RWPE1 (cell line): ENCODE measurements at regions not wholly inside any gene's neighbourhood (a gene's known extent, or its start where the extent isn't known, plus 50 kb on each side); places are given as distances from the start of the nearest gene placed in this dataset.

Source experiments
- CTCF ChIA-PET: fragments of 350-600 bp; sonication (Branson Sonifier 250); formaldehyde crosslinking; extraction: SDS; loops from one replicate; lab custom pipeline; 2021; lab: Yijun Ruan, JAX
- POLR2A ChIA-PET: fragments of 400-600 bp; formaldehyde crosslinking; extraction: SDS; loops from one replicate; lab custom pipeline; 2020; ENCODE audit warnings: antibody characterized with exemption; ENCODE audit not compliant: low non-redundant PET; lab: Yijun Ruan, JAX
- DNase-seq: peaks from one replicate; pipeline ENCODE4 v3.0.0; 2012; ENCODE audit warnings: low spot score
- H3K27ac ChIP-seq: fragments of 450-650 bp; 2 replicates; pipeline ENCODE4 v1.5.1; 2017
- TF ChIP-seq, protein P1 (sequence below): fragments of 450-650 bp; conservative IDR thresholded peaks from 2 replicates; pipeline ENCODE4 v1.5.1; 2017; ENCODE audit warnings: low read depth, mild to moderate bottlenecking

DNA sequence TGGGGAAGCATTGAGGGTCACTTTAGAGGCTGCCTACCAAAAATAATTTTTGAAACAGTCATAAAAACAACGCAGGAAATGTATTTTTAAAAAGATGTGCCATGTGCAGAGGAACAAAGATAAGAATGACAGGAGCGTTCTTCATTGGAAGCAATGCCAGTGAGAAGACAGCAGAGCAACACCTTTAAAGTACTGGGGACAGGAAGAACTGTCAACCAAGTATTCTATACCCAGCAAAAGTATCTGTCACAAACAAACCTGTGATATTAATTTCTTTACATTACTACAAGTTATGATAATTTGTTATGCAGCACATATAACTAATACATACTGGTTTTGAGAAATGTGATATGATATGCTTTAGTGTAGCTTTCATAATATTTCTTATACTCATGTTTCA, 675.6 kb downstream of the IRX1 start:
- ChIA-PET POLR2A (no interaction called here), CTCF (no interaction called here)
- no peak overlapping the region for H3K27ac ChIP-seq
- TF ChIP-seq, protein P1, sequence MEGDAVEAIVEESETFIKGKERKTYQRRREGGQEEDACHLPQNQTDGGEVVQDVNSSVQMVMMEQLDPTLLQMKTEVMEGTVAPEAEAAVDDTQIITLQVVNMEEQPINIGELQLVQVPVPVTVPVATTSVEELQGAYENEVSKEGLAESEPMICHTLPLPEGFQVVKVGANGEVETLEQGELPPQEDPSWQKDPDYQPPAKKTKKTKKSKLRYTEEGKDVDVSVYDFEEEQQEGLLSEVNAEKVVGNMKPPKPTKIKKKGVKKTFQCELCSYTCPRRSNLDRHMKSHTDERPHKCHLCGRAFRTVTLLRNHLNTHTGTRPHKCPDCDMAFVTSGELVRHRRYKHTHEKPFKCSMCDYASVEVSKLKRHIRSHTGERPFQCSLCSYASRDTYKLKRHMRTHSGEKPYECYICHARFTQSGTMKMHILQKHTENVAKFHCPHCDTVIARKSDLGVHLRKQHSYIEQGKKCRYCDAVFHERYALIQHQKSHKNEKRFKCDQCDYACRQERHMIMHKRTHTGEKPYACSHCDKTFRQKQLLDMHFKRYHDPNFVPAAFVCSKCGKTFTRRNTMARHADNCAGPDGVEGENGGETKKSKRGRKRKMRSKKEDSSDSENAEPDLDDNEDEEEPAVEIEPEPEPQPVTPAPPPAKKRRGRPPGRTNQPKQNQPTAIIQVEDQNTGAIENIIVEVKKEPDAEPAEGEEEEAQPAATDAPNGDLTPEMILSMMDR, result no peak
- DNase-seq, result no peak

DNA sequence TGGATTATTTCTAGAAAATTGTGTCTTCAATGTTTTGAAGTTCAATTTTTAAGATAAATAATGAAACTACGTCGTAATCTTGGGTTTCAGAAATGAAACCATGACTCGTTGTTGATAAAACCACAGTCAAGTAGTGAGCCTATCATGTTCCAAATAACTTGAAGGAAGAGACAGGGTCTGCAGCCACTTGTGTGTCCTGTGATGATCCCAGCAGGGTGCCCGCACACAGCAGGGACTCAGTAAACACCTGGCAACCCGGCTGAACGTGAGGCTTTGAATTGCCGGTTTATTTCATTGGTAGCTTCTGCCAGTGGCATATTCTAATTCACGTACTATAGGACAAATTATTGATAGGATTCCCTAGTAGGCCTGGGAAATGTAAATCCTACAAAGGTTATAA, 679.6 kb downstream of the IRX1 start:
- no peak overlapping the region for H3K27ac ChIP-seq
- CTCF ChIA-PET, result no interaction called here
- TF ChIP-seq, protein P1, result no peak
- POLR2A ChIA-PET, result no interaction called here
- no peak for DNase-seq

DNA sequence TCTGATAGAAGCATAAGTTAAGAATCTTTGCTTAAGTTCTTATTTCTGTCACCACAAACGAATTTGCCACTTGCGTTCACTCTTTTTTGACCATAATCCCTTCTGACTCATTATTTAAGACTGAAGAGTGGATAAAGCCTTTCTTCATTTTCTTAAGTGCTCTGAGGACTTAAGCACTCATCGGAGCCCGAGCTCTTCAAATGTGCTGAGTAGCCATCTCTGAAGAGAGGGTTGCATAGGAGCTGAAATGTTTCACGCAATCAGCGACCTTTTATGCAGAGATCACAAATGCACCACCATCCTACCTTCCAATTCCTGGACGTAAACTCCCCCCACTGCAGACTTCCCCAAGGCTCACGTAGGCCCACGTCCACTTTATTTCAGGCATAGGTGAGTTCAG, 699.2 kb downstream of the IRX1 start:
- TF ChIP-seq, protein P1, result no peak
- DNase-seq, result no peak
- no peak overlapping the region for H3K27ac ChIP-seq
- CTCF ChIA-PET, result no interaction called here
- POLR2A ChIA-PET, result no interaction called here

DNA sequence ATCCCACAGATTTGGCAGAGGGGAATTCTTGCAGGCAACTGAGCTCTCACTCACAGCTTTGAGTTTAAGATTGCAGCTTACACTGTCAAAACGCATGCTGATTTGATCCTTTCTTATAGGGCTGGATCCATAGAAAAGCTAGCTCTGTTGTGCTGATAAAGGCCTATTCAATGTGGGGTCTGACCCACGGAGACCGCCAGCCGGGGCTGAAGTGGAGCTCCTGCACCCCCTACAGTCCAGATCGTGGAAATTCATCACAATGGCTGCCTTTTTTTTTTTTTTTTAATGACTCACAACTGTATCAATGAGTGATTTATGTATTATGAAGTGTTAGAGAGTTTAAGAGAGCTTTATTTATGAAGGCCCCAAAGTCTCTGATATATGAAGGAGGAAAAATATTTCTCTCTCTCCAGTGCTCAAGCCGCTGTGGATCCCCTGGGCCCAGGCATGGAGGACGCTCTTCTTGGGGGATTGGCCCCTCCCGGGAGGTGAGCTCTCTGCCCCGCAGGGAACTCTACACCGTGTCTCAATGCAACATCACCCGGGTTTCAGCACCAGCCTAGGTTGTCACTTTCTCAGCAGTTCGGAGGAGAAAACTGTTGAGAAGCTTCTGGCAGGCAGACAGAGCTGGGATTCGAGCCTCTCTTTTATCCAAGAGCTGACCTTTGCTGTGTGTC, 700.2 kb downstream of the IRX1 start:
- TF ChIP-seq, protein P1, result no peak; the same call in 1 of the 2 replicates
- CTCF ChIA-PET, result interaction anchor here (0.6 kb wide), 1 partner anchor 1610 kb away, joined by 3 read pairs; no protein-coding TSS in a partner anchor
- POLR2A ChIA-PET, result no interaction called here
- no peak for DNase-seq
- H3K27ac ChIP-seq, result no peak overlapping the region

DNA sequence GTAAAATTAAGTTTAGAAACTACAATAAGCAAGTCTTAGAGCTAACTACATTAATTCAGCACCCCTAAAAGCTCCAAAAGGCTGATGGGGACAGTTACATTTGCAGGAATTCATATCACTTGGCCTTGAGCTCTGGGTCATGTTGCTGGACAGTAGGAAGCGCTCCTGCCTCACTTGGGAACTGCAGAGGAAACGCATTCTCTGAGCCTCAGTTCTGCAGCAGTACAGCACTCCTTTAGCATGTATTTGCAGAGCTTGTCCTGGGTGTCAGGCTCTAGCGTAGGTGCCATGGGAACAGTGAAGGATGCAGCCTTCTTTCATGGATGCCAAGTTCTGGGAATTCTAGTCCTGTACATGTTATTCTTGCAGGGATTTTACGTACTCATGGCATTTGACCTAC, 710.4 kb downstream of the IRX1 start:
- no peak overlapping the region for H3K27ac ChIP-seq
- POLR2A ChIA-PET, result interaction anchor here (0.6 kb wide), 1 partner anchor 51 kb away, joined by 3 read pairs; no protein-coding TSS in a partner anchor
- DNase-seq, result no peak
- TF ChIP-seq, protein P1, result no peak
- CTCF ChIA-PET, result no interaction called here

DNA sequence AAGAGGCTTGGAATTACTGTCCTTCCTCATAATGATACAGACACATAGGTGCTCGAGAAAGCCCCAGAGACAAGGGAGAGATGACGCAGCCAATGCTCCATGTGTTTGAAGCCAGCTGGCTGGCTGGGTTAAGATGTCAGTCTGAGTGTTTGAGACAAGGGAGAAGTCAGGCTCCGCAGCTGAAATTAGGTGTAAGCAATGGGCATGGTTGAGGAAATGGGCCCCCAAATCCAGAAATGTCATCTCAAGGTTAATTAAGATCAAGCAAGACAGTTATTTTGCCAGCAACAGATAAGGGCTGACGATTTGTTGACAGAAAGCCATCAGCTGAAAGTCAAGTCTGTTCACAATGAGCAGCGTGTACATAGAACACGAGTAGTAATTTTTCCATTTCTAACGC, 713.4 kb downstream of the IRX1 start:
- TF ChIP-seq, protein P1, result no peak
- POLR2A ChIA-PET, result no interaction called here
- CTCF ChIA-PET, result no interaction called here
- no peak for DNase-seq
- no peak overlapping the region for H3K27ac ChIP-seq
